GM18517 (cell line): ENCODE measurements at regions not wholly inside any gene's neighbourhood (a gene's known extent, or its start where the extent isn't known, plus 50 kb on each side); places are given as distances from the start of the nearest gene placed in this dataset.

ENCODE experiments used
- ATAC-seq: cut with Tn5 transposase; IDR thresholded peaks from one replicate; pipeline ENCODE4 v1.9.1; 2021; ENCODE audit warnings: mild to moderate bottlenecking, moderate library complexity; ENCODE audit not compliant: unreplicated experiment

DNA sequence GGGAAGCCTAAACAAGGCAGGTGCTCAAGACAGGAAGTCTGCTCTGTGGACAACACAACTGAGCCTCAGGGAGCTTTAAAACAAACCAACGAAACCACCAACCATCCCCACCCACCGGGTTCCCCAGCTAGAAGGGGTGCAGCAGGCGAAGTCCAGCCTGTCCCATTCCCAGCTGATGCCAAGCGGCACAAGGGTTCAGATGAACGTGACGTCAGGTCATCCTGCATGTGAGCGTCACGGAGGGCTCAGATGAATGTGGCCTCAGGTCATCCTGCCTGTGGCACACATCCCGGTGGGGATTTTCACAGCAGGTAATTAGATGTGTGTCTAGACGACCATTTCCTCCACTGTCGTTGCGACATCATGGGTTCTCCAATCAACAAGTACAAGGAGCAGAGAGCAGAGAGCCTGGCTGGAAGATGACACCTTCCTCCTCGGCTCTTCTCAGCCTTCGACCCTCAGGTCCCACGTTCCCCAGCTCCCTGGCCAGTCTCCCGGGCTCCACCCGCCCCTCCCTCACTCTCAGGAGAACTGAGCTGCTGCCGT, 246.5 kb downstream of the FOXL1 start:
- no peak for ATAC-seq

DNA sequence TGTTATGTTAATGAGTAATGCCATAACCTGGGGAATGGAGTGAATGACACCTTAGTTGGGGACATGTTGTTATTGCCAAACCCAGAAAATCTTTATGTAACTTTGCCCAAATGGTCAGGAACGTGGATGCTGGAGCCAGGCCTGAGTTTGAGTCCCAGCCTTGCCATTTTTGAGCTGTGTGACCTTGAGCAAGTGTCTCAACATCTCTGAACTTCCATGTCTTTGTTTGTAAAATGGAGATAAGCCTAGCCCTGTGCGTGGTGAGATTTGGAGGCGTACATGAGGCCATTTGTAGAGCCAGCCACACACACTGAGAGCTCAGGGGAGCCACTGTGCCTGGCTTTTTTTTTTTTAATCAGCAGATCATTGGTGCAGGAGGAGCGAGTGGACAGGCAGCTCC, 247.3 kb downstream of the FOXL1 start:
- no peak for ATAC-seq

GRCh38 chr16:86826941-86827340, 248.6 kb downstream of the FOXL1 start:
- ATAC-seq = no peak

GRCh38 chr16:86827521-86827920, 249.2 kb downstream of the FOXL1 start:
- ATAC-seq = no peak

DNA sequence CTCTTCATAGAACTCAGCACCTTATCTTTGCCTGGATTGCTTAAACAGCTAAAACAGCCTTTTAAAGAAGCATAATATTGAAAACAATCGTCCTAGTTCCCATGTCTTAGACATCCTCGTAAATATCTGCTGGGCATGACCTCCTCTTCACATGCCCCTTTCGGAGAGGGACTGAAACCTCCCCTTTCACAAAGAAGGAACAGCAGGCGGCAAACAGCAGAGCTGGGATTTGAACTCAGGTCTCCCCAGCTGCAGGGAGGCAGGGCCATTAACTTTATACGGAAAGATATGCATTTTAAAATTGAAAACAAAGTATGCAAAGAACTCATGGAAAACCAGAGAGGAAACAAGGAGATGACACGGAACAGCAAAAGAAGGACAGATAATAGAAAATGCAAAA, 249.9 kb downstream of the FOXL1 start:
- ATAC-seq = no peak

- ATAC-seq = no peak
Measured at GRCh38 chr16:86828653-86829052, 250.3 kb downstream of the FOXL1 start.

- no peak for ATAC-seq
Measured at GRCh38 chr16:86831366-86831765, 253.0 kb downstream of the FOXL1 start.

DNA sequence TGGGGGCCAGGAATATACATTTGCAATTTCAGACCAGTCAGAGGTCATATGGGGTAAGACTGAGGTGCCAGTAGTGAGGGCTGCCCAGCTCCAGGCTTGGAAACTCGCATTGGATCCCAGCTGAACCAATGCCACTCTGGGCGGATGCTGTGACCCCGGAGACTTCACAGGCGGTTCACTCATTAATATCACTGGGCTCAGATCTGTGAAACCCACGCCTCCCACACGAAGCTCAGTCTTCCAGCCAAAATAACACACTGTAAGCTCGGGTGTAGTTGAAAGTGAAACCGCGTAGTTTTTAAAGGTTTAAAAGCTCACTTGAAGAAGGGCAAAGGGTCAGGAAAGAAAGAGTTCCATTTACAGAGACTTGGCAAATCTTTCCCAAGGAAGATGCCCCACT, 254.8 kb downstream of the FOXL1 start:
- ATAC-seq = no peak

DNA sequence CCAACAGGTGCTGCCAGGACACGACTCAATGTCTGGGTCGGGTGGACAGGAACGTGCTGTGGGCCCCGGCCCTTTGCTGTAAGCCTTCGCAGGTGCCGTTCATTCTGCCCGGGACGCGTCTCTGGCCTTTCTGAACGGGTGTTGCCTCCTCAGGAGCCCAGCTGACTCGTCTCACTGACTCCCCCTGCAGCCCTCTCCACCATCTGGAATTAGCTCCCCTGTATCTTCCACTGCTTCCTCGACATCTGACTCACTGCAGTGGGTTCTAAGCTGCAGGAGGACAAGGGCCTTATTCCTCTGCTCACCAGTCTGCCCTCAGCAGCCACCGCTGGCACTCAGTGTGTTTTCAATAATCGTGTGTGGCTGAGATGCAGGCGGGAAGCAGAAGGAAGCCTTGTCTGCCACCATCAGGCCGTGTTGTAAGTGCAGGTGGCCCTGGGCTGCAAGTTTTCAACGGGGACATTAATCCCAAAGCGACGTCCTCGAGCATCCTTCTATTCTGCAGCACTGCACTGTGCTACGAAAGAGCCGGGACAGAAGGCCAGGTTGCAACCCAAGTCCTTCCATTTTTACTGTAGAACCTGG, 256.2 kb downstream of the FOXL1 start:
- no peak for ATAC-seq

DNA sequence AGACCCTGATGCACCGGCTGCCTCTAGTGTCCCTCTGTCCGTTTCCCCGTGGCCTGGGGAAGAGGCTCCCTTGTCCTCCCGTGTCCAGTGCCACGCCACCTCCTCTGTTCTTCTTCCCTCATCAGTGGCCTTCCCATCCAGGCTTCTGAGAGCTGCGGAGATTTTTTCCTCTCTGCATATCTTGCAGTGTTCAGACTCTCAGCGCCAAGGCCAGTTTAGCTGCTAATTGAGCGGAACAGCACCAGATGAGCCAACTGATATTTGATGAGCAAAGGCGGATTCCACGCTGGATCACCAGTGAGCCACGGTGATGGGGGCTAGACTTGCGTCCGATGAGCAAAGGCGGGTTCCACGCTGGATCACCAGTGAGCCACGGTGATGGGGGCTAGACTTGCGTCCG, 257.6 kb downstream of the FOXL1 start:
- ATAC-seq = no peak

DNA sequence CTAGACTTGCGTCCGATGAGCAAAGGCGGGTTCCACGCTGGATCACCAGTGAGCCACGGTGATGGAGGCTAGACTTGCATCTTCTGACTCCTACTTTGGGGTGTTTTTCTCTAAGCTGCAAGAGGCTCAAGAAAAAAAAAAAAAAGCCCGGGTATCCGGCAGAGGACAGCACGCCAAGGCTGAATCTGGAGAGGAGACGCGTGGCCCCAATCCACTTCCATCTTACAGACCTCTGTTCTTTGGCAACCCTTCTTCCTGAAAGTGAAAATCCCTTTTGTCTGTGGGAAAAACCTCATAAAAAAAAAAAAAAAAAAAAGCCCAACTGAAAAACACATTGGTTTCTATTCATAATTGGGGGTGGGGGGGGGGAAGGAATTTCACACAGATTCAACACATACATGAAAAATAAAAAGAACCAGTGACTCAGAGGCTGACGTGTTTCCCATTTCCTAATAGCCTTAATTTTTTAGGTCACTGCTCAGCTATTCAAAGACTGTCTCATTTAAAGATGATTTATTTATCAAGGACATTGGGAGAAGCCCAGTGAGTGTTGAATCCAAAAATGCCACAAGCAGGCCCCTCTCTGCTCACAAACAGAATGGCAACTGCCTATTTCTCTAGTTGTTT, 258.3 kb downstream of the FOXL1 start:
- ATAC-seq = no peak

- ATAC-seq = no peak
Measured at GRCh38 chr16:86843812-86844211, 265.5 kb downstream of the FOXL1 start.

GRCh38 chr16:86844695-86845094, 266.3 kb downstream of the FOXL1 start:
- ATAC-seq = no peak

DNA sequence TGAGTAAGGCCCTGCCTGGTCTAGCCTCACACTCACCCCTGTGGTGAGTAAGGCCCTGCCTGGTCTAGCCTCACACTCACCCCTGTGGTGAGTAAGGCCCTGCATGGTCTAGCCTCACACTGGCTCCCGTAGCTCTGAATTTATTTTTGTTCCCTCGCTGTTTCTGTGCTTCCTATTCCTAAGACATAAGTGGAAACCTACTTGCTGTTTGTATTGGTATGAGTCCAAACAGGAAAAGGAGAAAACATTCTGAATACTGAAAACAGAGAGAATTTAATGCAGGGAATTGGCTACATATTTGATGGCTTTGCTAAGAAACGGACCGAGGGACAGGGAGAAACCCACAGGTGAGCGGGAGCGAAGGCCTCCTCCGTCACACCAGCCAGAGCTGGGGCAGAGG, 267.8 kb downstream of the FOXL1 start:
- no peak for ATAC-seq

DNA sequence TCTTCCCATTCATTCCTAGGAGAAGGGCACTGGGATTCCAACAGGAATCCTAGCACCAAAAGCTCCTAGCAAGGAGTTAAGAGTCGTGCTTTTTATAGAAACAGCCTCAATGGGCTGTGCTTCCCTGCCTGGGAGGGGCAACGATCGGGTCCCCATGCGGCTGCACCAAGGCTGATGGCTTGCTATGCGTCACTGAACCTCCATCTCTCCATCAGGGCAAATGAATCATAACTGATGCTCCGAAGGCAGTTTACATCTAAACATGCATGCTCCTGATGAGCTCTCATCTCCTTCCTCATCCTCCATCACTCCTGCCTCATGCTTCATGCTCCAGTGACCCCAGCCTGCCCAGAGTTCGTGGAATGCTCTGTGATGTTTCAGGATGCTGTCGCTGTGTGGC, 270.5 kb downstream of the FOXL1 start:
- no peak for ATAC-seq

GRCh38 chr16:86850670-86851069, 272.3 kb downstream of the FOXL1 start:
- no peak for ATAC-seq

DNA sequence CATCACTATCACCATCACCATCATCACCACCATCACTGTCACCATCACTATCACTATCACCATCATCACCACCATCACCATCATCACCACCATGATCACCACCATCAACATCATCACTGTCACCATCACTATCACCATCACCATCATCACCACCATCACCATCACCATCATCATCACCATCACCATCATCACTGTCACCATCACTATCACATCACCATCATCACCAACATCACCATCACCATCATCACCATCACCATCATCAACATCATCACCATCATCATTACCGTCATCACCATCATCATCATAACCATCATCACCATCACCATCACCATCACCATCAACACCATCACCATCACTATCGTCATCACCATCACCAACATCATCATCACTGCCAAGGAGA, 273.8 kb downstream of the FOXL1 start:
- ATAC-seq = no peak

DNA sequence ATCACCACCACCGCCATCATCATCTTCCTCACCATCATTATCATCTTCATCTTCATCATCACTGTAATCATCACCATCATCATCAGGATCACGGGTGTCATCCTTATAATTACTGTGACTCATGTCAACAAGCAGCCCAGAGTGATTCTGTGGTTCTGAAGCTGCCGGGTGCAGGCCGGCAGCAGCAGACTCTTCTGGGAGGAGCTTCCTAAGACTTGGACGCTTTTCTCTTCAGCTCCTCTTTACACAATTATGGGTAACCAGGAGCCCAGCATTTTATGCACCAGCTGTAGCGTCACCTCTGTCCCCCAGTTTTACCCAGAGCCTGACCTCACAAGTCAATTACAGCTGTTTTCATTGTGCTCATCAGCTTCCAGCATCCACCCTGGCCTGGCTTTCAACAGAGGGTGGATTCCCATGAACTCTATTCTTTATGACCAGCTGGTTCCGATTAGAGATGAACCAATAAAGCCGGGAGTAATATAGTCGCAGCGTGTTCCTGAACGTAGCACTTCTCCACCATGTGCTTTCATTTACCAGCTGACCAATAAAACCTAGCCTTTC, 275.8 kb downstream of the FOXL1 start:
- no peak for ATAC-seq

DNA sequence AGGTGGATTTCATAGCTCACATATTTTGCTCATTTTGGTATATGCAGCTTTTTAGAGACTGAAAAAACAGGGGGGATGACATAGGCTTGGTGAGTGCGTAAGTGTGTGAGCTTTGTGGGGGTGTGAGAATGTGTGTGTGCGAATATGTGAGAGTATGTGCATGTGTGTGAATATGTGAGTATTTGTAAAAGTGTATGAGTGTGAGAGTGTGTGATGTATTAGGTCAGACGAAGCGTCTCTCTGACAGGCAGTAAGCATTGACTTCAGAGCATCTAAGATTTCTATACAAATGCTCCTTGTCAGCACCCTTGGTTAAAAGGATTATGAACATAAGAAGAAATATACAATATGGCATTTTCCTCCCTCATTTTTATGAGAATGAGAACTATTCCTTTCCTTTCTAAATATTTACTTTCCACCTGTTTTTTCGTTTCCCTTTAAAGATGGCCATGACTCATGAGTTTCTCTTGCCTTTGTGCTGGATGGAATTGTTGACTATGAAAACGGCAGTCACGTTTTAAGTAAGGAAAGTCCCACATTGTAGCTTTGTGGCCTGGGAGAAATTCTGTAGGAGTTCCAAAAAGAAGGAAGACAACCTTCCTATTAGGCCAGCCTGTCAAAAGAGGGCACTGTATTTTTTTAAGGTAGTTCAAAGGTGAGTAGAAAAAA, 276.4 kb downstream of the FOXL1 start:
- no peak for ATAC-seq

GRCh38 chr16:86856946-86857586, 278.7 kb downstream of the FOXL1 start:
- no peak for ATAC-seq

DNA sequence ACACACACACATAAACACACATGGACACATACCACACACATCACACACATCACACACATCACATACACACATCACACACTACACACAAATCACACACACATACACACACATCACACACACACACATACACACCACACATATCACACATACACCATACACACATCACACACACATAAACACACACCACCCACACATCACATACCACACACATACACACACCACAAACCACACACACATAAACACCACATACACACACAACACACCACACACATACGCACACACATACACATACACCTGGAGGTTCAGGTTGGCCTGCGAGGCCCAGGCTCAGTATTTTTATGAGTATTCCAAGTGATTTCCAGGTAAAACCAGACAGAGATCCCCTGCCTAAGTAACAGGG, 279.5 kb downstream of the FOXL1 start:
- ATAC-seq = no peak

DNA sequence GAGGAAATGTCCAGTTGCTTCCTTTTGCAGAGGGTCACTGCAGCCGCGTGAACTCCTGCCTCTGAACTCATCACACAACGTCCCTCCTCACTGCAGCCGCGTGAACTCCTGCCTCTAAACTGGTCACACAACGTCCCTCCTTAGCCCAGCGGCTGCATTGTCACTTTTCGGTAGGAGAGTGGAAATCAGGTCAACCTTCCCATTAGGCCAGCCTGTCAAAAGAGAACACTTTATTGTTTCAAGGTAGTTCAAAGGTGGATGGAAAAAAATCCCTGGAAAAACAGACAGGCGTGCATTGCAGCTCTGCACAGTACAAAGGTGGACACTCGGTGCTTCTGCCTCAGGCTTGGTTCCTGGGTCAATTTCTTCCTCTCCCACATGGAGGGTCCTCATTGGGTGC, 280.2 kb downstream of the FOXL1 start:
- no peak for ATAC-seq
